ENCODE measurements at regions not wholly inside any gene's neighbourhood (a gene's known extent, or its start where the extent isn't known, plus 50 kb on each side); places are given as distances from the start of the nearest gene placed in this dataset.

- peaks cover 0 to 2% (median 0%) of the 10 kb centered on the region in 3 donors for H3K27me3 Mint-ChIP-seq (ENCODE audit: low read depth in 3 of 3)
- Histone ChIP-seq H3K9ac (ENCODE audit: insufficient read depth, low read length, poor library complexity, severe bottlenecking) (no peak overlapping the region), H4K20me1 (ENCODE audit: insufficient read depth, low read length) (no peaks in the 10 kb centered on the region), H2AFZ (ENCODE audit: insufficient read depth, low read depth, low read length, poor library complexity, severe bottlenecking) (no peak overlapping the region), H3K4me1 (ENCODE audit: control insufficient read depth in 1 of 2, insufficient read depth in 2 of 2, low read length in 2 of 2) (peaks cover 54 to 67% of the 10 kb centered on the region in 2 donors), H3K4me2 (replicated peaks; ENCODE audit: extremely low read depth, low read length, poor library complexity, severe bottlenecking) (no peak overlapping the region), H3K4me3 (replicated peaks in 1 of 3; ENCODE audit: low read depth in 2 of 3, low read length in 3 of 3) (no peak overlapping the region), H3K9me3 (replicated peaks in 1 of 2; ENCODE audit: control insufficient read depth in 1 of 2, insufficient read depth in 1 of 2, low read length in 2 of 2) (no peaks in the 10 kb centered on the region), H3K36me3 (replicated peaks in 1 of 2; ENCODE audit: control insufficient read depth in 1 of 2, insufficient read depth in 2 of 2, low read length in 2 of 2) (no peaks in the 10 kb centered on the region), H3K27me3 (ENCODE audit: control insufficient read depth in 2 of 2, insufficient read depth in 2 of 2, low read length in 2 of 2) (no peaks in the 10 kb centered on the region), H3K27ac (ENCODE audit: low read depth in 1 of 2, low read length in 2 of 2) (peak overlapping the region; percentile 74 to 90), H3K79me2 (ENCODE audit: insufficient read depth, low read length) (no peaks in the 10 kb centered on the region)
- intact Hi-C loops (cut with micrococcal nuclease), result no loop called here
- H3K4me3 Mint-ChIP-seq, result no peak overlapping the region
- 90% methylated on average over 4 of the region's 4 CpGs for WGBS (ENCODE audit: insufficient coverage)
- peaks cover 0 to 2% (median 0%) of the 10 kb centered on the region in 7 donors for H3K9me3 Mint-ChIP-seq
- H3K4me1 Mint-ChIP-seq, result peaks cover 76% of the 10 kb centered on the region
- TF ChIP-seq CTCF (IDR thresholded peaks at IDR 0.05), result no peak
- peaks cover under 1 to 3% of the 10 kb centered on the region in 2 donors for H3K36me3 Mint-ChIP-seq
- no peak for DNase-seq
- H3K27ac Mint-ChIP-seq, result peak overlapping the region; percentile 93 to 99 (median 95)
Observed at GRCh38 chr15:39333896-39334295, 247.0 kb upstream of the THBS1 start.

- no peak for TF ChIP-seq CTCF (IDR thresholded peaks at IDR 0.05)
- peaks cover 0 to 2% (median 0%) of the 10 kb centered on the region in 3 donors for H3K27me3 Mint-ChIP-seq (ENCODE audit: low read depth in 3 of 3)
- intact Hi-C loops (cut with micrococcal nuclease), result loop anchor here in 1 of 2 donors (5.0 kb wide), 1 partner anchor 35 kb away; no protein-coding TSS in a partner anchor
- Histone ChIP-seq H3K27ac (ENCODE audit: low read depth in 1 of 2, low read length in 2 of 2) (peak overlapping the region in 1 of 2 donors; percentile 90), H3K4me1 (ENCODE audit: control insufficient read depth in 1 of 2, insufficient read depth in 2 of 2, low read length in 2 of 2) (peaks cover 32 to 41% of the 10 kb centered on the region in 2 donors), H4K20me1 (ENCODE audit: insufficient read depth, low read length) (no peaks in the 10 kb centered on the region), H3K9me3 (replicated peaks in 1 of 2; ENCODE audit: control insufficient read depth in 1 of 2, insufficient read depth in 1 of 2, low read length in 2 of 2) (peaks cover 0 to 2% of the 10 kb centered on the region in 2 donors), H3K4me2 (replicated peaks; ENCODE audit: extremely low read depth, low read length, poor library complexity, severe bottlenecking) (no peak overlapping the region), H3K79me2 (ENCODE audit: insufficient read depth, low read length) (no peaks in the 10 kb centered on the region), H3K27me3 (ENCODE audit: control insufficient read depth in 2 of 2, insufficient read depth in 2 of 2, low read length in 2 of 2) (no peaks in the 10 kb centered on the region), H3K36me3 (replicated peaks in 1 of 2; ENCODE audit: control insufficient read depth in 1 of 2, insufficient read depth in 2 of 2, low read length in 2 of 2) (no peaks in the 10 kb centered on the region), H3K4me3 (replicated peaks in 1 of 3; ENCODE audit: low read depth in 2 of 3, low read length in 3 of 3) (no peak overlapping the region), H3K9ac (ENCODE audit: insufficient read depth, low read length, poor library complexity, severe bottlenecking) (no peak overlapping the region), H2AFZ (ENCODE audit: insufficient read depth, low read depth, low read length, poor library complexity, severe bottlenecking) (no peak overlapping the region)
- 97% methylated on average over 5 of the region's 5 CpGs for WGBS (ENCODE audit: insufficient coverage)
- no peak for DNase-seq
- peak overlapping the region in 5 of 7 donors; percentile 23 to 96 (median 94) for H3K27ac Mint-ChIP-seq
- peaks cover 52% of the 10 kb centered on the region for H3K4me1 Mint-ChIP-seq
- H3K36me3 Mint-ChIP-seq, result peaks cover 3 to 9% of the 10 kb centered on the region in 2 donors
- no peak overlapping the region for H3K4me3 Mint-ChIP-seq
- peaks cover 0 to 4% (median 2%) of the 10 kb centered on the region in 7 donors for H3K9me3 Mint-ChIP-seq
Observed at GRCh38 chr15:39336926-39337325, 244.0 kb upstream of the THBS1 start.
